ENCODE measurements at regions not wholly inside any gene's neighbourhood (a gene's known extent, or its start where the extent isn't known, plus 50 kb on each side); places are given as distances from the start of the nearest gene placed in this dataset.

GRCh38 chr11:25939691-25940090, 392.2 kb upstream of the ANO3 start:
- TF ChIP-seq CTCF (IDR thresholded peaks at IDR 0.05; ENCODE audit: low read length): no peak
- TF ChIP-seq EZH2 (IDR thresholded peaks at IDR 0.05; ENCODE audit: borderline replicate concordance, low read length): no peak
